Keratinocyte (primary cell): ENCODE measurements at regions not wholly inside any gene's neighbourhood (a gene's known extent, or its start where the extent isn't known, plus 50 kb on each side); places are given as distances from the start of the nearest gene placed in this dataset.

Experiments
- EZH2 ChIP-seq: IDR thresholded peaks from one replicate; pipeline ENCODE4 v1.6.1; 2012; ENCODE audit warnings: inconsistent platforms, mild to moderate bottlenecking, low read length, moderate library complexity
- TF ChIP-seq, protein P1 (sequence below), 3 experiments: IDR thresholded peaks in 1 of 3; conservative IDR thresholded peaks in 1 of 3; optimal IDR thresholded peaks in 1 of 3; 2 replicates in 2 of 3; 3 replicates in 1 of 3; pipeline versions ENCODE3 to v1.5.1; 2011; ENCODE audit warnings: low read length in 3 of 3, mild to moderate bottlenecking in 3 of 3, moderate library complexity in 2 of 3, control low read depth in 1 of 3, inconsistent platforms in 1 of 3; ENCODE audit not compliant: insufficient read depth in 2 of 3; ENCODE audit errors: extremely low read depth in 1 of 3

- TF ChIP-seq, protein P1, sequence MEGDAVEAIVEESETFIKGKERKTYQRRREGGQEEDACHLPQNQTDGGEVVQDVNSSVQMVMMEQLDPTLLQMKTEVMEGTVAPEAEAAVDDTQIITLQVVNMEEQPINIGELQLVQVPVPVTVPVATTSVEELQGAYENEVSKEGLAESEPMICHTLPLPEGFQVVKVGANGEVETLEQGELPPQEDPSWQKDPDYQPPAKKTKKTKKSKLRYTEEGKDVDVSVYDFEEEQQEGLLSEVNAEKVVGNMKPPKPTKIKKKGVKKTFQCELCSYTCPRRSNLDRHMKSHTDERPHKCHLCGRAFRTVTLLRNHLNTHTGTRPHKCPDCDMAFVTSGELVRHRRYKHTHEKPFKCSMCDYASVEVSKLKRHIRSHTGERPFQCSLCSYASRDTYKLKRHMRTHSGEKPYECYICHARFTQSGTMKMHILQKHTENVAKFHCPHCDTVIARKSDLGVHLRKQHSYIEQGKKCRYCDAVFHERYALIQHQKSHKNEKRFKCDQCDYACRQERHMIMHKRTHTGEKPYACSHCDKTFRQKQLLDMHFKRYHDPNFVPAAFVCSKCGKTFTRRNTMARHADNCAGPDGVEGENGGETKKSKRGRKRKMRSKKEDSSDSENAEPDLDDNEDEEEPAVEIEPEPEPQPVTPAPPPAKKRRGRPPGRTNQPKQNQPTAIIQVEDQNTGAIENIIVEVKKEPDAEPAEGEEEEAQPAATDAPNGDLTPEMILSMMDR (optimal IDR thresholded peaks at IDR 0.05 in 1 of 3, IDR thresholded peaks at IDR 0.05 in 1 of 3, conservative IDR thresholded peaks at IDR 0.05 in 1 of 3; ENCODE audit: extremely low read depth in 1 of 3, insufficient read depth in 2 of 3, low read length in 3 of 3) = no peak
- no peak for TF ChIP-seq EZH2
Measured at GRCh38 chr11:134516529-134516928, 104.5 kb upstream of the B3GAT1 start.
